ENCODE measurements at regions not wholly inside any gene's neighbourhood (a gene's known extent, or its start where the extent isn't known, plus 50 kb on each side); places are given as distances from the start of the nearest gene placed in this dataset.

- no peaks in the 10 kb centered on the region for H3K4me1 ChIP-seq (ENCODE audit: control insufficient read depth, insufficient read depth, low read length)
- H3K9ac ChIP-seq (ENCODE audit: low read length): no peak overlapping the region
- DNase-seq (ENCODE audit: low read depth): no peak
- no peaks in the 10 kb centered on the region for H3K36me3 ChIP-seq (ENCODE audit: control insufficient read depth, insufficient read depth, low read length, severe bottlenecking)
- no peak overlapping the region for H3K4me3 ChIP-seq (ENCODE audit: low read length)
- peaks cover 34% of the 10 kb centered on the region for H3K27me3 ChIP-seq (replicated peaks; ENCODE audit: control insufficient read depth, insufficient read depth, low read length)
- H3K9me3 ChIP-seq (ENCODE audit: control insufficient read depth, low read length): peaks cover 5% of the 10 kb centered on the region
Measured at GRCh38 chr1:229136822-229137221, 134.1 kb upstream of the RAB4A start.

- Histone ChIP-seq H3K9ac (ENCODE audit: low read length) (no peak overlapping the region), H3K36me3 (ENCODE audit: control insufficient read depth, insufficient read depth, low read length, severe bottlenecking) (no peaks in the 10 kb centered on the region), H3K27me3 (replicated peaks; ENCODE audit: control insufficient read depth, insufficient read depth, low read length) (peaks cover 34% of the 10 kb centered on the region), H3K4me1 (ENCODE audit: control insufficient read depth, insufficient read depth, low read length) (no peaks in the 10 kb centered on the region), H3K9me3 (ENCODE audit: control insufficient read depth, low read length) (peaks cover 5% of the 10 kb centered on the region), H3K4me3 (ENCODE audit: low read length) (no peak overlapping the region)
- DNase-seq (ENCODE audit: low read depth): no peak
Measured at GRCh38 chr1:229137271-229137670, 133.6 kb upstream of the RAB4A start.

DNA sequence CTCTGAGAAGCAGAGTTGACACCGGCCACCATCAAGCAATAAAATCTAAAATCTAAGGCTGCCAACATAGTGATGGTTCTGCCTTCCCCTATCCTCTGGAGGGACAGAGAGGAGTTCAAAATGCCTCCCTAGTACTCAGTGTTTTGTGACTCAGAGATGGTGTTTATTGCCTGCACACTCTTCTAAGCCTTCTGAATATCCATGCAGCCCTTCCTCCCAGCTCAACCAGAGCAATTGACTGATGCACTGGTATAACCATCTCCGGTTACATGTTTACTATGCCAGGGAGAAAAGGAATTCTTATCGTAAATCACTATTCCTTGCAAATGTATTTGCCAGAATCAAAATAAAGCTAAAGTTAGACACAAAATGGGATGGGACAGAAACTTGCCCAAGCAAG, 132.9 kb upstream of the RAB4A start:
- no peaks in the 10 kb centered on the region for H3K4me1 ChIP-seq (ENCODE audit: control insufficient read depth, insufficient read depth, low read length)
- no peak for DNase-seq (ENCODE audit: low read depth)
- no peak overlapping the region for H3K4me3 ChIP-seq (ENCODE audit: low read length)
- no peak overlapping the region for H3K9ac ChIP-seq (ENCODE audit: low read length)
- H3K36me3 ChIP-seq (ENCODE audit: control insufficient read depth, insufficient read depth, low read length, severe bottlenecking): no peaks in the 10 kb centered on the region
- peaks cover 40% of the 10 kb centered on the region for H3K27me3 ChIP-seq (replicated peaks; ENCODE audit: control insufficient read depth, insufficient read depth, low read length)
- peaks cover 5% of the 10 kb centered on the region for H3K9me3 ChIP-seq (ENCODE audit: control insufficient read depth, low read length)

GRCh38 chr1:229139331-229140118, 131.4 kb upstream of the RAB4A start:
- H3K9ac ChIP-seq (ENCODE audit: low read length): no peak overlapping the region
- H3K27me3 ChIP-seq (replicated peaks; ENCODE audit: control insufficient read depth, insufficient read depth, low read length): peaks cover 44% of the 10 kb centered on the region
- no peak for DNase-seq (ENCODE audit: low read depth)
- H3K4me3 ChIP-seq (ENCODE audit: low read length): no peak overlapping the region
- H3K4me1 ChIP-seq (ENCODE audit: control insufficient read depth, insufficient read depth, low read length): no peaks in the 10 kb centered on the region
- H3K36me3 ChIP-seq (ENCODE audit: control insufficient read depth, insufficient read depth, low read length, severe bottlenecking): no peaks in the 10 kb centered on the region
- H3K9me3 ChIP-seq (ENCODE audit: control insufficient read depth, low read length): peaks cover 5% of the 10 kb centered on the region

GRCh38 chr1:229140119-229140396, 130.9 kb upstream of the RAB4A start:
- H3K36me3 ChIP-seq (ENCODE audit: control insufficient read depth, insufficient read depth, low read length, severe bottlenecking): no peaks in the 10 kb centered on the region

GRCh38 chr1:229141271-229141670, 129.6 kb upstream of the RAB4A start:
- Histone ChIP-seq H3K36me3 (ENCODE audit: control insufficient read depth, insufficient read depth, low read length, severe bottlenecking) (no peaks in the 10 kb centered on the region), H3K4me1 (ENCODE audit: control insufficient read depth, insufficient read depth, low read length) (no peaks in the 10 kb centered on the region), H3K9me3 (ENCODE audit: control insufficient read depth, low read length) (no peaks in the 10 kb centered on the region), H3K4me3 (ENCODE audit: low read length) (no peak overlapping the region), H3K9ac (ENCODE audit: low read length) (no peak overlapping the region), H3K27me3 (replicated peaks; ENCODE audit: control insufficient read depth, insufficient read depth, low read length) (peaks cover 60% of the 10 kb centered on the region)
- no peak for DNase-seq (ENCODE audit: low read depth)

More at GRCh38 chr1:229140119-229140396, 130.9 kb upstream of the RAB4A start:
- no peak for DNase-seq (ENCODE audit: low read depth)
- no peaks in the 10 kb centered on the region for H3K4me1 ChIP-seq (ENCODE audit: control insufficient read depth, insufficient read depth, low read length)
- peaks cover 50% of the 10 kb centered on the region for H3K27me3 ChIP-seq (replicated peaks; ENCODE audit: control insufficient read depth, insufficient read depth, low read length)
- no peak overlapping the region for H3K4me3 ChIP-seq (ENCODE audit: low read length)
- peaks cover 5% of the 10 kb centered on the region for H3K9me3 ChIP-seq (ENCODE audit: control insufficient read depth, low read length)
- no peak overlapping the region for H3K9ac ChIP-seq (ENCODE audit: low read length)

- H3K9me3 ChIP-seq (ENCODE audit: control insufficient read depth, low read length): no peaks in the 10 kb centered on the region
- H3K4me1 ChIP-seq (ENCODE audit: control insufficient read depth, insufficient read depth, low read length): no peaks in the 10 kb centered on the region
- no peak overlapping the region for H3K9ac ChIP-seq (ENCODE audit: low read length)
- no peak overlapping the region for H3K4me3 ChIP-seq (ENCODE audit: low read length)
- no peak for DNase-seq (ENCODE audit: low read depth)
- peaks cover 66% of the 10 kb centered on the region for H3K27me3 ChIP-seq (replicated peaks; ENCODE audit: control insufficient read depth, insufficient read depth, low read length)
- no peaks in the 10 kb centered on the region for H3K36me3 ChIP-seq (ENCODE audit: control insufficient read depth, insufficient read depth, low read length, severe bottlenecking)
Measured at GRCh38 chr1:229141689-229142377, 129.1 kb upstream of the RAB4A start.

- peaks cover 67% of the 10 kb centered on the region for H3K27me3 ChIP-seq (replicated peaks; ENCODE audit: control insufficient read depth, insufficient read depth, low read length)
- DNase-seq (ENCODE audit: low read depth): no peak
Measured at GRCh38 chr1:229142471-229142870, 128.4 kb upstream of the RAB4A start.

GRCh38 chr1:229146647-229147046, 124.3 kb upstream of the RAB4A start:
- Histone ChIP-seq H3K4me3 (ENCODE audit: low read length) (no peak overlapping the region), H3K9me3 (ENCODE audit: control insufficient read depth, low read length) (no peaks in the 10 kb centered on the region), H3K4me1 (ENCODE audit: control insufficient read depth, insufficient read depth, low read length) (no peaks in the 10 kb centered on the region), H3K9ac (ENCODE audit: low read length) (no peak overlapping the region), H3K27me3 (replicated peaks; ENCODE audit: control insufficient read depth, insufficient read depth, low read length) (peaks cover 79% of the 10 kb centered on the region), H3K36me3 (ENCODE audit: control insufficient read depth, insufficient read depth, low read length, severe bottlenecking) (no peaks in the 10 kb centered on the region)
- DNase-seq (ENCODE audit: low read depth): no peak

More at GRCh38 chr1:229142471-229142870, 128.4 kb upstream of the RAB4A start:
- no peak overlapping the region for H3K4me3 ChIP-seq (ENCODE audit: low read length)
- H3K36me3 ChIP-seq (ENCODE audit: control insufficient read depth, insufficient read depth, low read length, severe bottlenecking): no peaks in the 10 kb centered on the region
- H3K9ac ChIP-seq (ENCODE audit: low read length): no peak overlapping the region
- no peaks in the 10 kb centered on the region for H3K4me1 ChIP-seq (ENCODE audit: control insufficient read depth, insufficient read depth, low read length)
- H3K9me3 ChIP-seq (ENCODE audit: control insufficient read depth, low read length): no peaks in the 10 kb centered on the region

DNA sequence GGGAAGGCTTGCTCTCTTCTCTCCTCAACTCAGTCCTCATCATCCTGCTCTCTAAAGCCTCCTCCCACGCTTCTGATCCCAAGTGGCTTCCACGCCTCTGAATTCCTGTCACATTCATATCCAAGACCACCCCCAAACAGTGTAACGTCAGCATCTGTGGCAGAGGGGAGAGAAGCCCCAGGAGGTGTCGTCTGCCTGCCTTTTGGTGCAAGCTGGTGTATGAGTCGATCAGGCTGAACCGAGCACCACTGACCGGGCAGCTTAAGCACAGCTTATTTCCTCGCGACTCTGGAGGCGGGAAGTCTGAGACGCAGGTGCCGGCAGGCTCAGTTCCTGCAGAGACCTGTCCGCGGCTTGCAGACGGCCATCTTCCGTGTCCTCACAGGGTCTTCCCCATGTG, 123.8 kb upstream of the RAB4A start:
- Histone ChIP-seq H3K4me3 (ENCODE audit: low read length) (no peak overlapping the region), H3K9me3 (ENCODE audit: control insufficient read depth, low read length) (no peaks in the 10 kb centered on the region), H3K9ac (ENCODE audit: low read length) (no peak overlapping the region), H3K36me3 (ENCODE audit: control insufficient read depth, insufficient read depth, low read length, severe bottlenecking) (no peaks in the 10 kb centered on the region), H3K27me3 (replicated peaks; ENCODE audit: control insufficient read depth, insufficient read depth, low read length) (peaks cover 75% of the 10 kb centered on the region), H3K4me1 (ENCODE audit: control insufficient read depth, insufficient read depth, low read length) (no peaks in the 10 kb centered on the region)
- no peak for DNase-seq (ENCODE audit: low read depth)

- H3K4me3 ChIP-seq (ENCODE audit: low read length): no peak overlapping the region
- no peaks in the 10 kb centered on the region for H3K36me3 ChIP-seq (ENCODE audit: control insufficient read depth, insufficient read depth, low read length, severe bottlenecking)
- no peaks in the 10 kb centered on the region for H3K4me1 ChIP-seq (ENCODE audit: control insufficient read depth, insufficient read depth, low read length)
- H3K9ac ChIP-seq (ENCODE audit: low read length): no peak overlapping the region
- H3K9me3 ChIP-seq (ENCODE audit: control insufficient read depth, low read length): peaks cover 6% of the 10 kb centered on the region
- DNase-seq (ENCODE audit: low read depth): no peak
- H3K27me3 ChIP-seq (replicated peaks; ENCODE audit: control insufficient read depth, insufficient read depth, low read length): peaks cover 65% of the 10 kb centered on the region
Measured at GRCh38 chr1:229148041-229148671, 122.8 kb upstream of the RAB4A start.
